Ureter (tissue), 1 donor: ENCODE measurements at regions not wholly inside any gene's neighbourhood (a gene's known extent, or its start where the extent isn't known, plus 50 kb on each side); places are given as distances from the start of the nearest gene placed in this dataset.

ENCODE experiments used
- DNase-seq: peaks from one replicate; pipeline ENCODE4 v3.0.0-alpha.2; 2020; ENCODE audit warnings: low spot score
- donor health status: DM: yes; HTN: yes; CAD: no.

- DNase-seq, result no peak
Observed at GRCh38 chr2:76455910-76456309, 745.2 kb upstream of the GCFC2 start.

GRCh38 chr2:76450024-76450475, 739.3 kb upstream of the GCFC2 start:
- DNase-seq, result no peak

- no peak for DNase-seq
Observed at GRCh38 chr2:76448956-76449355, 738.2 kb upstream of the GCFC2 start.

- no peak for DNase-seq
Observed at GRCh38 chr2:76447294-76447693, 736.6 kb upstream of the GCFC2 start.

- DNase-seq, result no peak
Observed at GRCh38 chr2:76446872-76447271, 736.2 kb upstream of the GCFC2 start.

GRCh38 chr2:76445880-76446279, 735.2 kb upstream of the GCFC2 start:
- DNase-seq, result no peak

- DNase-seq, result no peak
Observed at GRCh38 chr2:76444732-76445131, 734.0 kb upstream of the GCFC2 start.

- DNase-seq, result no peak
Observed at GRCh38 chr2:76437564-76437963, 726.8 kb upstream of the GCFC2 start.

GRCh38 chr2:76429374-76429773, 718.7 kb upstream of the GCFC2 start:
- no peak for DNase-seq

GRCh38 chr2:76427452-76427851, 716.7 kb upstream of the GCFC2 start:
- DNase-seq, result no peak

GRCh38 chr2:76415821-76416220, 705.1 kb upstream of the GCFC2 start:
- no peak for DNase-seq

- no peak for DNase-seq
Observed at GRCh38 chr2:76413436-76413835, 702.7 kb upstream of the GCFC2 start.

GRCh38 chr2:76406134-76406855, 695.6 kb upstream of the GCFC2 start:
- no peak for DNase-seq

- DNase-seq, result no peak
Observed at GRCh38 chr2:76393356-76393755, 682.6 kb upstream of the GCFC2 start.

- DNase-seq, result no peak
Observed at GRCh38 chr2:76391678-76392077, 681.0 kb upstream of the GCFC2 start.

GRCh38 chr2:76387294-76387693, 676.6 kb upstream of the GCFC2 start:
- DNase-seq, result no peak

- DNase-seq, result no peak
Observed at GRCh38 chr2:76385943-76386342, 675.2 kb upstream of the GCFC2 start.

GRCh38 chr2:76381624-76382023, 670.9 kb upstream of the GCFC2 start:
- no peak for DNase-seq

GRCh38 chr2:76378140-76378539, 667.4 kb upstream of the GCFC2 start:
- no peak for DNase-seq

- no peak for DNase-seq
Observed at GRCh38 chr2:76341439-76341838, 630.7 kb upstream of the GCFC2 start.

- no peak for DNase-seq
Observed at GRCh38 chr2:76332871-76333270, 622.2 kb upstream of the GCFC2 start.

GRCh38 chr2:76330865-76331264, 620.1 kb upstream of the GCFC2 start:
- no peak for DNase-seq

GRCh38 chr2:76326636-76327035, 615.9 kb upstream of the GCFC2 start:
- no peak for DNase-seq

GRCh38 chr2:76323381-76323780, 612.7 kb upstream of the GCFC2 start:
- DNase-seq, result no peak
